ENCODE measurements at regions not wholly inside any gene's neighbourhood (a gene's known extent, or its start where the extent isn't known, plus 50 kb on each side); places are given as distances from the start of the nearest gene placed in this dataset.
"Not testable (repeated sequence)": the region's sequence is repeated elsewhere in the genome, so short reads cannot be mapped to it uniquely, and the experiment has no call there.

GRCh38 chr20:26003959-26004358, 307.3 kb upstream of the ZNF337 start:
- not testable (repeated sequence) for TF ChIP-seq CTCF, EP300, POLR2A, POLR2AphosphoS5 (IDR thresholded peaks at IDR 0.05)

Data from upper lobe of left lung (tissue), 4 donors.